ENCODE measurements at regions not wholly inside any gene's neighbourhood (a gene's known extent, or its start where the extent isn't known, plus 50 kb on each side); places are given as distances from the start of the nearest gene placed in this dataset.

DNA sequence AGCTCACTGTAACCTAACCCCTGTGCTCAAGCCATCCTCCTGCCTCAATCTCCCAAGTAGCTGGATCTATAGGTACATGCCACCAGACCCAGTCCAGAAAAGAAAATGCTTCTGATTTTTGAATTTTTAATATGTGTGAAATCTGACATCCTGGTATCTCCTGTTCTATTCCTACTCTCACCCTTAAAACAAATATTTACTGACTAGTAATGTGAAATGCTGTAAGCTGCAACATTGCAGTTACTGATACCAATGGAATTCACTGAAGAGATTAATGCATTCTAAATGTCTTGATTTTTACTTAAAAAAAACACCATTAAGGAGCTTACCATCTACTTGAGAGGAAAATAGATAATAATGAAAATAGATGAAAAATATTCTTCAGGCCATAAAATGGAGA is 162.7 kb upstream of the TSLP start:
- TF ChIP-seq CTCF (IDR thresholded peaks at IDR 0.05), result no peak
- no peak for TF ChIP-seq POLR2A (IDR thresholded peaks at IDR 0.05)
